Fibroblast of skin of left quadriceps (primary cell): ENCODE measurements at regions not wholly inside any gene's neighbourhood (a gene's known extent, or its start where the extent isn't known, plus 50 kb on each side); places are given as distances from the start of the nearest gene placed in this dataset.

ENCODE experiments used
- DNase-seq, 2 experiments: peaks; one replicate each; pipeline ENCODE4 v3.0.0-alpha.2; 2013; ENCODE audit warnings: low read depth in 2 of 2

GRCh38 chr5:57711946-57712345, 229.3 kb upstream of the ACTBL2 start:
- DNase-seq: no peak

GRCh38 chr5:57711471-57711870, 228.9 kb upstream of the ACTBL2 start:
- no peak for DNase-seq

- no peak for DNase-seq
These were observed 227.5 kb upstream of the ACTBL2 start for GRCh38 chr5:57710126-57710525.

- no peak for DNase-seq
These were observed 223.2 kb upstream of the ACTBL2 start for GRCh38 chr5:57705769-57706168.

GRCh38 chr5:57703721-57704120, 221.1 kb upstream of the ACTBL2 start:
- DNase-seq: peak; percentile 41 to 52

- no peak for DNase-seq
These were observed 217.9 kb upstream of the ACTBL2 start for GRCh38 chr5:57700484-57700883.

GRCh38 chr5:57700072-57700471, 217.5 kb upstream of the ACTBL2 start:
- no peak for DNase-seq

- DNase-seq: no peak
These were observed 216.2 kb upstream of the ACTBL2 start for GRCh38 chr5:57698802-57699201.

GRCh38 chr5:57698086-57698485, 215.5 kb upstream of the ACTBL2 start:
- no peak for DNase-seq

- no peak for DNase-seq
These were observed 214.4 kb upstream of the ACTBL2 start for GRCh38 chr5:57696825-57697570.

- no peak for DNase-seq
These were observed 213.8 kb upstream of the ACTBL2 start for GRCh38 chr5:57696389-57696769.

GRCh38 chr5:57695706-57696388, 213.2 kb upstream of the ACTBL2 start:
- DNase-seq: no peak

GRCh38 chr5:57695179-57695578, 212.6 kb upstream of the ACTBL2 start:
- DNase-seq: no peak

- no peak for DNase-seq
These were observed 211.1 kb upstream of the ACTBL2 start for GRCh38 chr5:57693488-57694305.

GRCh38 chr5:57692582-57693487, 210.2 kb upstream of the ACTBL2 start:
- peak; percentile 49 to 53 for DNase-seq

GRCh38 chr5:57690724-57691123, 208.1 kb upstream of the ACTBL2 start:
- no peak for DNase-seq

GRCh38 chr5:57687596-57687995, 205.0 kb upstream of the ACTBL2 start:
- DNase-seq: peak; percentile 65

GRCh38 chr5:57685516-57686255, 203.1 kb upstream of the ACTBL2 start:
- no peak for DNase-seq

- no peak for DNase-seq
These were observed 201.7 kb upstream of the ACTBL2 start for GRCh38 chr5:57684299-57684702.

GRCh38 chr5:57683036-57683630, 200.5 kb upstream of the ACTBL2 start:
- DNase-seq: no peak
